NCI-H2227 treated with DMSO at 0.1 percent for 48 hours (cell line): ENCODE measurements at regions not wholly inside any gene's neighbourhood (a gene's known extent, or its start where the extent isn't known, plus 50 kb on each side); places are given as distances from the start of the nearest gene placed in this dataset.
A peak's percentile ranks its signal among the peaks of the same experiment; 100 is the strongest.

Experiments
- DNase-seq: peaks from one replicate; lab custom pipeline; 2025; lab: John Stamatoyannopoulos, UW

GRCh38 chr5:125138266-125138665 lies 391.8 kb upstream of the ZNF608 start:
- no peak for DNase-seq

GRCh38 chr5:125139590-125139989 lies 393.2 kb upstream of the ZNF608 start:
- no peak for DNase-seq

- no peak for DNase-seq
Observed at GRCh38 chr5:125140220-125140619, 393.8 kb upstream of the ZNF608 start.

DNA sequence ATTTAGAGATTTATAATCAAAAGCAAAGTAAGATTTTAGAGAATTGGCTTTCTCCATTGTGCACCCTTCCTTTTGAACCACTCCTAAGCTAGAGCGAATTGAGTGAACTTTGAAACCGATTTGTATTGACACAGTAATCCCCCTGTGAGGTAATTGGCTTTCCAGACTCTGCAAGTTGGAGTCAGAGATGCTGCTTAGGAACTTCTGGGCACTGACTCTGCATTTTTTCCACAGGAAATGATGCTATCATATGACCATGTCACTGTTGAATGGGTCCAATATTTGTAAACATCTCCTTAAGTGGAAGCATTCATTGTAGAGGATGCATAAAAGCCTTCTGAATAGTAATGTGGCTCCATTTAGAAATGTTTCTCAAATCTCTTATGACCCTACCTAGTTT lies 394.4 kb upstream of the ZNF608 start:
- no peak for DNase-seq

DNA sequence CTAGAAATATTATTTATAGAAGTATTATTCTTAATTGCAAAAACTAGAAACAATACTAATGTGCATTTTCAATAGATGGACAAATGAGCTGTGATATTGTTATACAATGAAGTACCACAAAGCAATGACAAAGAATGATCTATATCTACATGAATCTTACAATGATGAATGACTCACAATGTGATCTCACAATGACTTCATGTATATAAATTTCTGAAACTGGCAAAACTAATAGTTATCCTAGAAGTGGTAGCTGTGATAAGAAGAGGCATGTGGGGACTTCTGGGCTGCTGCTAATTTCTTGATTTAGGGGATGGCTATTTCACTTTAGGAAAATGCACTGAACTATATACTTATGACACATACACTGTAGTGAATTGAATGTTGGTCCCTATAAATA lies 396.0 kb upstream of the ZNF608 start:
- no peak for DNase-seq

DNA sequence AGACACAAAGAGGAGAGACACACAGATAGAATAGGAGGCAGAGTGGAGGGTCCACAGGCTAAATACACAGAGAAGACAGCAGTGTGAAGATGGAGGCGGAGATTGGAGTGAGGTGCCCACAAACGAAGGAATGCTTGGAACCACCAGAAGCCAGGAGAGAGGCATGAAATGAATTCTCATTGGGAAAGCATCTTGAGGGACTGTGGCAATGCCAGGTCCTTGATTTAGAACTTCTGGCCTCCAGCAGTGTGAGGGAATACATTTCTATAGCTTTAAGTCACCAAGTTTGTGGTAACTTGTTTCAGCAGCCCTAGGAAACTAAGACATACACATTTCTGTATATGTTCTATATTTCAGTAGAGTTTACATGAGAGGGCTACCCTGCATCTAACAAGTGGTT lies 396.6 kb upstream of the ZNF608 start:
- no peak for DNase-seq

- no peak for DNase-seq
Observed at GRCh38 chr5:125148076-125148475, 401.6 kb upstream of the ZNF608 start.

DNA sequence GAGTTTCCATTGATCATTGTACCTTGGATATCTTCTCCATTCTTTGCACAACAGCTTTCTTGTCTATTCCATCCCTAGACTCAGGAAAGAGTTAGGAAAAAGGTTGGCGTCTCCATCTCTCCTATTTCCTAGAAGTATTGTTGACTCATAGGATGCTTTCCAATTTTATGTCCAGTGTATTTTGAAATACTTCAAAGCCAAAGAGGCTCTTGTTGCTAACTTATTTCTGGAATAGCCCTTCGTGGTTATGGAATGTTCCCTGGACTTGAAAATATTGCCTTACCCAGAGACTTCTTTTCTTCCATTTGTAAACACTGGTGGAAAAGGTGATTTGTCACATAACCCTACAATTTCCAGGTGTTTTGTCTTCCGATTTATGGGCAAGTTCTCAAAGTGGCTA lies 402.3 kb upstream of the ZNF608 start:
- DNase-seq, result no peak

GRCh38 chr5:125149110-125149509 lies 402.7 kb upstream of the ZNF608 start:
- no peak for DNase-seq

GRCh38 chr5:125149527-125149926 lies 403.1 kb upstream of the ZNF608 start:
- DNase-seq, result peak; percentile 40

DNA sequence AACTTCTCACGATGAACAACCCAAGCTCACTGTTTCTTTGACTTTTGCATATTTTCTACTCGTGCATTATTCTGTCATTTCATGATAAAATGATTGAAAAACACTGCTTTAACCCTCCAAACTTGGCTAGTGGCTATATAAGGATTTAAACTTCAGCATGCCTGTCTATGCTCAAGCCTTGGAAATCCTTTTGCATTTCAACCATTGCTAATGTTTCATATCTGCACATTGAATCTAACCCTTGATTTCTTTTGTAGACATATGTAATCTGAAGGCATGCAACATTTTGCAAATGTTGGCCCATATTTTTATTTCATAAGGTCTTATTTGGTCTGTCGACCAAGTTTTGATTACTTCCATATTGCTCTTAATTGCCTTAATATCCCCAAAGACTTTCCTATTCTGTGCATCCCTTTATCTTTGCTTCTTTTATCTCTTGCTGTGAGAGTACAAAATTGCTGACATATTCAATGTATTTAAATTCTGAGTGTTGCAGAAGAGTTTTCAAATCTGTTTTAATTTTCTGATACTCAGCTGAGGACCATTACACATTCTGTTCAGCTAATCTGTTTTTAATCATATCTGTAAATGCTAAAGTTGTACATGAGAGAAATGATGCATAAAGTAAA lies 403.7 kb upstream of the ZNF608 start:
- no peak for DNase-seq

DNA sequence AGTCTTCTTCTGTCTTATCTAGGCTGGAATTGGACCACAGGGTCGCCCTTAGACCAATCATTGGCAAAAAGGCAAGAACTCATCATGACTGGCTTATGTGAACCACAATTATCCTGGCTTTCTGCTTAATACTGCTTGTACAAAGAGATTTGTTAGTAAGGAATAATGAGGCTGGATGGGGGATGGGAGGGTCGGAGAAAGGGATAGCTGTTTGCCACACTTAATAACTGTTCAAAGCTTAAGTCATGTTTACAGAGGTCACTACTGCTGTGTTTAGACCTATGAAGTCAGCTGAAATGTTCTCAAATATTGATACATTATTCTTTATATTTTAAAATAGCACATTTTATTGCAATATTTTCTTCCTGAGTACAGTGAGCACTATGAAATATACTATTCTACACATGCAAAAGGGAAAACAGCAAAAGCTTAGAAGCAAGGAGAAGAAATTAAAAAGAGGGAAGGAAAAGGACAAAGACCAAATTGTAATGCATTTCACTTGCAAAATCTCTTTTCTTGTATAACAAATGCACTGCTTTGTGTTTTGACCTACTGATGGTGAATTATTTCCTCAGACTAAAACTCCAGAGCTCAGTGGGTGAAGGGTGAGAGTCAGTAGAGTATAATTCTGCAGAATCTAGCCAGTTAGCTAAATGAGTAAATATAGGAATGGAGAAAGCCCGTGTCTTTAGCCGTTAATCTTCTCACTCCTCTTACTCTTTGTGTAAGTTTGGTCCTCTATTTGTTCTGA lies 404.9 kb upstream of the ZNF608 start:
- DNase-seq, result no peak

DNA sequence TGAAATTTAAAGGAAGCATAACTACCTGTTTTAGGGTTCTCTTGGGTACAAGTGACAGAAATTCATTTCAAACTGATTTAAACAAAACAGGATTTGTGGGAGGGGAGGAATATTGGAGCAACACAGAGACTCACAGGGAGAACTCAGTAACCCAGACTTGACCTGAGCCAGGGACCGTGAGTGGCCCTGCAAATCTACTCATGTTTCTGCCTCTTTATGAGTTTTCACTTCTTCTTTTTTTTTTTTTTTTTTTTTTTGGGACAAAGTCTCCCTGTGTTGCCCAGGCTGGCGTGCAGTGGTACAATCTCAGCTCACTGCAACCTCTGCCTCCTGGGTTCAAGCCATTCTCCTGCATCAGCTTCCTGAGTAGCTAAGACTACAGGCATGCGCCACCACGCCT lies 405.6 kb upstream of the ZNF608 start:
- DNase-seq, result no peak

- no peak for DNase-seq
Observed at GRCh38 chr5:125152461-125153189, 406.2 kb upstream of the ZNF608 start.

DNA sequence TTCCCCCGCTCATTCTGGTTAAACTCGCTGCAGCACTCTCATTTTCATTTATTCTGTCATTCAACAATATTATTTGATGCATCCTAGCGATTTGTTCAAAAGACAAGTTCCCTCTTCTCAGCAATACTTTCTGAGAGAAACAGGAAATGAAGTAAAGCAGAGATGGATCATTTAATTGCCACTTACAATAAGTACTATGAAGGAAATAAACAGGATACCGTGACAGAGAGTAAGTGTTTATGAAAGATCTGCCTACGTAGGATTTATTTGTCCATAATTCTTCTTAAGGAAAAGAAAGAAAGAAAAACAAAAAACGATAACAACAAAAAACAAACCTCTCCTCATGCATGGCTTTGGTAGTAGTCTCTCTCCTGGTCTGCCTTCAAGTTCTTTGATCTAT lies 406.8 kb upstream of the ZNF608 start:
- no peak for DNase-seq

DNA sequence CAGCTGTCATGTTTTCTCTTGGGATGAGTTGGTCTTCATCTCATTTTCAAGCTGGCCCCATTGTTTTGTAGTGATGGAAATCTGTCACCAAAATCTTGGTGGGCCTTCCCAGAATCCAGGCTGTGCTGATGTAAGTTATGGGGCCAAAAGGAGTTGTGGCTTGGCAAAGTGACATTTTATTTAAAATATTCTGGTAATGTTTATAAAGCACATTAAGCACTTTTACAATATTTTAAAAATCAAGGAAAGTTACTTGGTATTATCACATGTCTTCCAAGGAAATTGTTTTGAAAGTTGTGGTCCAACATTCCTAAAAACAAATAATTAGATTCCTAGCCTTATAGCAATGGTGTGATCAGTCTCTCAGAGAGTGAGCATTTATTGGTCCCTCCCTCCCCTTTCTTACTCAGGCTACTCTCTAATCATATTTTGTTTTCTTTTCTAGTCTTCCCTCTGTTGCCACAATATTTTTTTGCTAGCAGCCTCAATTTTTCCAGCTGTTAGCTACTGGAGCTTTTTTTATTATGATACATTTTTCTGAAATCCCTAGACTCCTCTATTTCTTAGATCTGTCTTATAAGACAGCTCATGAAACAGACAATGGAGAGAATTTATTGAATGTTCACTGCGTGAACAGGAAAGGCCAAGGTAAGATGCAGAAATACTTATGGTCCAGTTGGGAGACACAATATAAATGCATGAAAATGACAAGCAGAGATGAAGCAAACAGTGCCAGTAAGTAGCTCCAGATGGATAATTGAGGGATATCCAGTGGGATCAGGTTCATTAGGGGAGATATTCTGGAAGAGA lies 408.1 kb upstream of the ZNF608 start:
- no peak for DNase-seq

DNA sequence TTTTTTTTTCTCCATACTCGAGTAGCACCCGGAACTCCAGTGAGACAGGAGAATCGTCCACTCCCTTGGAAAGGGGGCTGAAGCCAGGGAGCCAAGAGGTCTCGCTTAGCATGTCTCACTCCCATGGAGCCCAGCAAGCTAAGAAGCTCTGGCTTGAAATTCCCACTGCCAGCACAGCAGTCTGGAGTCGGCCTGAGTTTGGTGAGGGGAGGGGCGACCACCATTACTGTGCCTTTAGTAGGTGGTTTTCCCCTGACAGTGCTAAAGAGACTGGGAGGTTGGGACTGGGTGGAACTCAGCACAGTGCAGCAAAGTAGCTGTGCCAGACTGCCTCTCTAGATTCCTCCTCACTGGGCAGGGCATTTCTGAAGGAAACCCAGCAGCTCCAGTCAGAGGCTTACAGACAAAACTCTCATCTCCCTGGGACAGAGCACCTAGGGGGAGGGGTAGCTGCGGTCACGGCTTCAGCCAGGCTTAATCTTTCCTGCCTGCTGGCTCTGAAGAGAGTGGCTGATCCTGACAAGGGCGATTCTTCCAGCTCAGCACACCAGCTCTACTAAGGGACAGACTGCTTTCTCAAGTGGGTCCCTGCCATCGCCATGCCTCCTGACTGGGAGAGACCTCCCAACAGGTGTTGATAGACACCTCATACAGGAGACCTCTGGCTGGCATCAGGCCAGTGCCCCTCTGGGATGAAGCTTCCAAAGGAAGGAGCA lies 414.5 kb upstream of the ZNF608 start:
- no peak for DNase-seq

DNA sequence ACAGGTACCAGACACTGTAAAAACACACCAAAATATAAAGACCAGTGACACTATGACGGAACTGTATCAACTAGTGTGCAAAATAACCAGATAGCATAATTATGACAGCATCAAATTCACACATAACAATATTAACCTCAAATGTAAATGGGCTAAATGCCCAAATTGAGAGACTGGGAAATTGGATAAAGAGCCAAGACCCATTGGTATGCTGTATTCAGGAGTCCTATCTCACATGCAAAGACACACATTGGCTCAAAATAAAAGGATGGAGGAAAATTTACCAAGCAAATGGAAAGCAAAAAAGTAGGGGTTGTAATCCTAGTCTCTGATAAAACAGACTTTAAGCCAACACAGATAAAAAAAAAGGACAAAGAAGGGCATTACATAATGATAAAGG lies 416.3 kb upstream of the ZNF608 start:
- no peak for DNase-seq

- DNase-seq, result no peak
Observed at GRCh38 chr5:125169396-125169795, 423.0 kb upstream of the ZNF608 start.

GRCh38 chr5:125171641-125172040 lies 425.2 kb upstream of the ZNF608 start:
- no peak for DNase-seq

- no peak for DNase-seq
Observed at GRCh38 chr5:125175348-125176004, 429.0 kb upstream of the ZNF608 start.
